ENCODE measurements at regions not wholly inside any gene's neighbourhood (a gene's known extent, or its start where the extent isn't known, plus 50 kb on each side); places are given as distances from the start of the nearest gene placed in this dataset.

GRCh38 chr11:32161293-32161692 is 70.4 kb downstream of the RCN1 start:
- Histone ChIP-seq H3F3A (ENCODE audit: insufficient read depth) (no peaks in the 10 kb centered on the region), H3K79me2 (ENCODE audit: insufficient read depth, low read length) (no peaks in the 10 kb centered on the region), H3K9ac (ENCODE audit: low read length) (no peak overlapping the region), H3K36me3 (ENCODE audit: low read length) (no peaks in the 10 kb centered on the region), H2AFZ (ENCODE audit: low read depth, low read length, severe bottlenecking) (no peak overlapping the region), H3K27ac (ENCODE audit: low read depth, low read length) (no peak overlapping the region), H3K4me2 (ENCODE audit: low read depth, low read length, poor library complexity, severe bottlenecking) (no peak overlapping the region), H3K9me2 (replicated peaks; ENCODE audit: insufficient read depth, low read length) (no peaks in the 10 kb centered on the region), H4K20me1 (ENCODE audit: low read depth, low read length) (no peaks in the 10 kb centered on the region), H3K4me3 (ENCODE audit: insufficient read depth, low read length, poor library complexity, severe bottlenecking) (no peak overlapping the region), H3K27me3 (ENCODE audit: low read length) (no peaks in the 10 kb centered on the region), H3K9me3 (ENCODE audit: insufficient read depth, low read length) (no peaks in the 10 kb centered on the region)
- TF ChIP-seq CTCF (IDR thresholded peaks at IDR 0.05; ENCODE audit: insufficient read depth, low read length, poor library complexity, severe bottlenecking) (no peak), EZH2phosphoT487 (conservative IDR thresholded peaks at IDR 0.05; ENCODE audit: low read length) (no peak)

GRCh38 chr11:32162351-32162750 is 71.5 kb downstream of the RCN1 start:
- Histone ChIP-seq H3K4me2 (ENCODE audit: low read depth, low read length, poor library complexity, severe bottlenecking) (no peak overlapping the region), H4K20me1 (ENCODE audit: low read depth, low read length) (no peaks in the 10 kb centered on the region), H2AFZ (ENCODE audit: low read depth, low read length, severe bottlenecking) (no peak overlapping the region), H3K27me3 (ENCODE audit: low read length) (no peaks in the 10 kb centered on the region), H3K4me3 (ENCODE audit: insufficient read depth, low read length, poor library complexity, severe bottlenecking) (no peak overlapping the region), H3K9ac (ENCODE audit: low read length) (no peak overlapping the region), H3F3A (ENCODE audit: insufficient read depth) (no peaks in the 10 kb centered on the region), H3K36me3 (ENCODE audit: low read length) (no peaks in the 10 kb centered on the region), H3K9me2 (replicated peaks; ENCODE audit: insufficient read depth, low read length) (no peaks in the 10 kb centered on the region), H3K9me3 (ENCODE audit: insufficient read depth, low read length) (no peaks in the 10 kb centered on the region), H3K79me2 (ENCODE audit: insufficient read depth, low read length) (no peaks in the 10 kb centered on the region), H3K27ac (ENCODE audit: low read depth, low read length) (no peak overlapping the region)
- TF ChIP-seq EZH2phosphoT487 (conservative IDR thresholded peaks at IDR 0.05; ENCODE audit: low read length) (no peak), CTCF (IDR thresholded peaks at IDR 0.05; ENCODE audit: insufficient read depth, low read length, poor library complexity, severe bottlenecking) (no peak)

GRCh38 chr11:32162906-32163305 is 72.0 kb downstream of the RCN1 start:
- Histone ChIP-seq H3K79me2 (ENCODE audit: insufficient read depth, low read length) (no peaks in the 10 kb centered on the region), H3F3A (ENCODE audit: insufficient read depth) (no peaks in the 10 kb centered on the region), H3K4me2 (ENCODE audit: low read depth, low read length, poor library complexity, severe bottlenecking) (no peak overlapping the region), H2AFZ (ENCODE audit: low read depth, low read length, severe bottlenecking) (no peak overlapping the region), H3K9ac (ENCODE audit: low read length) (no peak overlapping the region), H3K27me3 (ENCODE audit: low read length) (no peaks in the 10 kb centered on the region), H3K27ac (ENCODE audit: low read depth, low read length) (no peak overlapping the region), H4K20me1 (ENCODE audit: low read depth, low read length) (no peaks in the 10 kb centered on the region), H3K36me3 (ENCODE audit: low read length) (no peaks in the 10 kb centered on the region), H3K4me3 (ENCODE audit: insufficient read depth, low read length, poor library complexity, severe bottlenecking) (no peak overlapping the region), H3K9me2 (replicated peaks; ENCODE audit: insufficient read depth, low read length) (no peaks in the 10 kb centered on the region), H3K9me3 (ENCODE audit: insufficient read depth, low read length) (no peaks in the 10 kb centered on the region)
- TF ChIP-seq EZH2phosphoT487 (conservative IDR thresholded peaks at IDR 0.05; ENCODE audit: low read length) (no peak), CTCF (IDR thresholded peaks at IDR 0.05; ENCODE audit: insufficient read depth, low read length, poor library complexity, severe bottlenecking) (no peak)

GRCh38 chr11:32163557-32163956 is 72.7 kb downstream of the RCN1 start:
- no peak overlapping the region for H3K27ac ChIP-seq (ENCODE audit: low read depth, low read length)
- no peak overlapping the region for H3K4me2 ChIP-seq (ENCODE audit: low read depth, low read length, poor library complexity, severe bottlenecking)
- TF ChIP-seq EZH2phosphoT487 (conservative IDR thresholded peaks at IDR 0.05; ENCODE audit: low read length) = no peak
- TF ChIP-seq CTCF (IDR thresholded peaks at IDR 0.05; ENCODE audit: insufficient read depth, low read length, poor library complexity, severe bottlenecking) = no peak
- no peak overlapping the region for H3K4me3 ChIP-seq (ENCODE audit: insufficient read depth, low read length, poor library complexity, severe bottlenecking)
- no peaks in the 10 kb centered on the region for H4K20me1 ChIP-seq (ENCODE audit: low read depth, low read length)
- no peaks in the 10 kb centered on the region for H3K9me2 ChIP-seq (replicated peaks; ENCODE audit: insufficient read depth, low read length)
- no peaks in the 10 kb centered on the region for H3F3A ChIP-seq (ENCODE audit: insufficient read depth)
- H3K9ac ChIP-seq (ENCODE audit: low read length) = no peak overlapping the region
- H3K79me2 ChIP-seq (ENCODE audit: insufficient read depth, low read length) = no peaks in the 10 kb centered on the region
- H3K9me3 ChIP-seq (ENCODE audit: insufficient read depth, low read length) = no peaks in the 10 kb centered on the region
- H3K27me3 ChIP-seq (ENCODE audit: low read length) = no peaks in the 10 kb centered on the region
- no peak overlapping the region for H2AFZ ChIP-seq (ENCODE audit: low read depth, low read length, severe bottlenecking)
- no peaks in the 10 kb centered on the region for H3K36me3 ChIP-seq (ENCODE audit: low read length)
